ENCODE measurements at regions not wholly inside any gene's neighbourhood (a gene's known extent, or its start where the extent isn't known, plus 50 kb on each side); places are given as distances from the start of the nearest gene placed in this dataset.

- H3K27ac Mint-ChIP-seq, result no peak overlapping the region
- no peaks in the 10 kb centered on the region for H3K27me3 Mint-ChIP-seq
- H3K4me3 Mint-ChIP-seq, result no peak overlapping the region
- no peaks in the 10 kb centered on the region for H3K36me3 Mint-ChIP-seq (ENCODE audit: insufficient read depth)
- no peak for ATAC-seq (replicated peaks)
- no peaks in the 10 kb centered on the region for H3K4me1 Mint-ChIP-seq (ENCODE audit: low read depth in 2 of 2)
- DNase-seq, result no peak
- H3K9me3 Mint-ChIP-seq, result peaks cover 6% of the 10 kb centered on the region in 2 donors
These were observed 97.6 kb upstream of the ZNF804B start for GRCh38 chr7:88661921-88662320.

- H3K36me3 Mint-ChIP-seq (ENCODE audit: insufficient read depth), result no peaks in the 10 kb centered on the region
- no peaks in the 10 kb centered on the region for H3K4me1 Mint-ChIP-seq (ENCODE audit: low read depth in 2 of 2)
- H3K27ac Mint-ChIP-seq, result no peak overlapping the region
- no peaks in the 10 kb centered on the region for H3K27me3 Mint-ChIP-seq
- no peak for DNase-seq
- peaks cover 0 to 7% of the 10 kb centered on the region in 2 donors for H3K9me3 Mint-ChIP-seq
- no peak for ATAC-seq (replicated peaks)
- no peak overlapping the region for H3K4me3 Mint-ChIP-seq
These were observed 111.7 kb upstream of the ZNF804B start for GRCh38 chr7:88647825-88648224.

GRCh38 chr7:88638583-88638982, 120.9 kb upstream of the ZNF804B start:
- H3K9me3 Mint-ChIP-seq, result peaks cover 0 to 7% of the 10 kb centered on the region in 2 donors
- H3K4me3 Mint-ChIP-seq, result no peak overlapping the region
- no peaks in the 10 kb centered on the region for H3K27me3 Mint-ChIP-seq
- no peaks in the 10 kb centered on the region for H3K36me3 Mint-ChIP-seq (ENCODE audit: insufficient read depth)
- H3K4me1 Mint-ChIP-seq (ENCODE audit: low read depth in 2 of 2), result no peaks in the 10 kb centered on the region
- DNase-seq (no peak), ATAC-seq (replicated peaks) (no peak)
- H3K27ac Mint-ChIP-seq, result no peak overlapping the region

- peaks cover 0 to 5% of the 10 kb centered on the region in 2 donors for H3K9me3 Mint-ChIP-seq
- H3K4me3 Mint-ChIP-seq, result no peak overlapping the region
- H3K27ac Mint-ChIP-seq, result no peak overlapping the region
- DNase-seq (no peak), ATAC-seq (replicated peaks) (no peak)
- no peaks in the 10 kb centered on the region for H3K4me1 Mint-ChIP-seq (ENCODE audit: low read depth in 2 of 2)
- H3K27me3 Mint-ChIP-seq, result no peaks in the 10 kb centered on the region
- no peaks in the 10 kb centered on the region for H3K36me3 Mint-ChIP-seq (ENCODE audit: insufficient read depth)
These were observed 121.7 kb upstream of the ZNF804B start for GRCh38 chr7:88637795-88638194.

GRCh38 chr7:88635149-88635548, 124.4 kb upstream of the ZNF804B start:
- no peak for ATAC-seq (replicated peaks)
- no peak for DNase-seq
- Mint-ChIP-seq H3K27ac (no peak overlapping the region), H3K36me3 (ENCODE audit: insufficient read depth) (no peaks in the 10 kb centered on the region), H3K4me1 (ENCODE audit: low read depth in 2 of 2) (no peaks in the 10 kb centered on the region), H3K27me3 (no peaks in the 10 kb centered on the region), H3K9me3 (peaks cover 1 to 6% of the 10 kb centered on the region in 2 donors), H3K4me3 (no peak overlapping the region)

GRCh38 chr7:88629559-88629958, 129.9 kb upstream of the ZNF804B start:
- Mint-ChIP-seq H3K27ac (no peak overlapping the region), H3K36me3 (ENCODE audit: insufficient read depth) (no peaks in the 10 kb centered on the region), H3K9me3 (peaks cover 0 to 6% of the 10 kb centered on the region in 2 donors), H3K27me3 (no peaks in the 10 kb centered on the region), H3K4me1 (ENCODE audit: low read depth in 2 of 2) (no peaks in the 10 kb centered on the region), H3K4me3 (no peak overlapping the region)
- ATAC-seq (replicated peaks) (no peak), DNase-seq (no peak)

GRCh38 chr7:88628363-88629085, 131.0 kb upstream of the ZNF804B start:
- Mint-ChIP-seq H3K36me3 (ENCODE audit: insufficient read depth) (no peaks in the 10 kb centered on the region), H3K27ac (no peak overlapping the region), H3K9me3 (peaks cover 0 to 6% of the 10 kb centered on the region in 2 donors), H3K4me3 (no peak overlapping the region), H3K4me1 (ENCODE audit: low read depth in 2 of 2) (no peaks in the 10 kb centered on the region), H3K27me3 (no peaks in the 10 kb centered on the region)
- ATAC-seq (replicated peaks), result no peak
- DNase-seq, result no peak

- no peak for DNase-seq
These were observed 142.3 kb upstream of the ZNF804B start for GRCh38 chr7:88617185-88617584.

GRCh38 chr7:88615336-88615735, 144.2 kb upstream of the ZNF804B start:
- no peaks in the 10 kb centered on the region for H3K27me3 Mint-ChIP-seq
- H3K4me3 Mint-ChIP-seq, result no peak overlapping the region
- no peaks in the 10 kb centered on the region for H3K4me1 Mint-ChIP-seq (ENCODE audit: low read depth in 2 of 2)
- no peak for ATAC-seq (replicated peaks)
- no peak overlapping the region for H3K27ac Mint-ChIP-seq
- no peaks in the 10 kb centered on the region for H3K36me3 Mint-ChIP-seq (ENCODE audit: insufficient read depth)
- no peak for DNase-seq
- H3K9me3 Mint-ChIP-seq, result peaks cover 2 to 7% of the 10 kb centered on the region in 2 donors

More at GRCh38 chr7:88617185-88617584, 142.3 kb upstream of the ZNF804B start:
- ATAC-seq (replicated peaks), result no peak
- Mint-ChIP-seq H3K9me3 (peaks cover 2 to 7% of the 10 kb centered on the region in 2 donors), H3K36me3 (ENCODE audit: insufficient read depth) (no peaks in the 10 kb centered on the region), H3K27me3 (no peaks in the 10 kb centered on the region), H3K27ac (no peak overlapping the region), H3K4me1 (ENCODE audit: low read depth in 2 of 2) (no peaks in the 10 kb centered on the region), H3K4me3 (no peak overlapping the region)

GRCh38 chr7:88614736-88615135, 144.8 kb upstream of the ZNF804B start:
- Mint-ChIP-seq H3K36me3 (ENCODE audit: insufficient read depth) (no peaks in the 10 kb centered on the region), H3K9me3 (peaks cover 2 to 7% of the 10 kb centered on the region in 2 donors), H3K4me1 (ENCODE audit: low read depth in 2 of 2) (no peaks in the 10 kb centered on the region), H3K27ac (no peak overlapping the region), H3K4me3 (no peak overlapping the region), H3K27me3 (no peaks in the 10 kb centered on the region)
- no peak for DNase-seq
- no peak for ATAC-seq (replicated peaks)

- DNase-seq, result no peak
- no peak for ATAC-seq (replicated peaks)
- Mint-ChIP-seq H3K27me3 (no peaks in the 10 kb centered on the region), H3K4me1 (ENCODE audit: low read depth in 2 of 2) (no peaks in the 10 kb centered on the region), H3K4me3 (no peak overlapping the region), H3K9me3 (peaks cover 2 to 7% of the 10 kb centered on the region in 2 donors), H3K36me3 (ENCODE audit: insufficient read depth) (no peaks in the 10 kb centered on the region), H3K27ac (no peak overlapping the region)
These were observed 148.6 kb upstream of the ZNF804B start for GRCh38 chr7:88610942-88611341.

GRCh38 chr7:88600695-88601094, 158.8 kb upstream of the ZNF804B start:
- Mint-ChIP-seq H3K4me3 (no peak overlapping the region), H3K9me3 (peaks cover 7 to 9% of the 10 kb centered on the region in 2 donors), H3K27ac (no peak overlapping the region)

GRCh38 chr7:88599528-88599927, 160.0 kb upstream of the ZNF804B start:
- DNase-seq, result no peak
- ATAC-seq (replicated peaks), result no peak
- no peaks in the 10 kb centered on the region for H3K27me3 Mint-ChIP-seq
- no peak overlapping the region for H3K4me3 Mint-ChIP-seq
- H3K36me3 Mint-ChIP-seq (ENCODE audit: insufficient read depth), result no peaks in the 10 kb centered on the region
- H3K27ac Mint-ChIP-seq, result no peak overlapping the region
- H3K9me3 Mint-ChIP-seq, result peaks cover 7 to 9% of the 10 kb centered on the region in 2 donors
- H3K4me1 Mint-ChIP-seq (ENCODE audit: low read depth in 2 of 2), result no peaks in the 10 kb centered on the region

More at GRCh38 chr7:88600695-88601094, 158.8 kb upstream of the ZNF804B start:
- no peak for DNase-seq
- no peaks in the 10 kb centered on the region for H3K27me3 Mint-ChIP-seq
- no peaks in the 10 kb centered on the region for H3K36me3 Mint-ChIP-seq (ENCODE audit: insufficient read depth)
- H3K4me1 Mint-ChIP-seq (ENCODE audit: low read depth in 2 of 2), result no peaks in the 10 kb centered on the region
- no peak for ATAC-seq (replicated peaks)

- Mint-ChIP-seq H3K4me3 (no peak overlapping the region), H3K4me1 (ENCODE audit: low read depth in 2 of 2) (no peaks in the 10 kb centered on the region), H3K9me3 (peaks cover 7 to 9% of the 10 kb centered on the region in 2 donors), H3K27ac (no peak overlapping the region), H3K27me3 (no peaks in the 10 kb centered on the region), H3K36me3 (ENCODE audit: insufficient read depth) (no peaks in the 10 kb centered on the region)
- ATAC-seq (replicated peaks) (no peak), DNase-seq (no peak)
These were observed 161.5 kb upstream of the ZNF804B start for GRCh38 chr7:88597941-88598425.
